K562 (cell line): ENCODE measurements at regions not wholly inside any gene's neighbourhood (a gene's known extent, or its start where the extent isn't known, plus 50 kb on each side); places are given as distances from the start of the nearest gene placed in this dataset.

Experiments used
- CGGBP1 ChIP-seq: fragments of 250-450 bp; sonication (Bioruptor Pico); IDR thresholded peaks from 2 replicates; pipeline ENCODE4 v1.9.0; 2021; ENCODE audit warnings: mild to moderate bottlenecking
- CREB5 ChIP-seq: fragments of 250-450 bp; sonication (Bioruptor Pico); IDR thresholded peaks from 2 replicates; pipeline ENCODE4 v1.5.0; 2020; ENCODE audit warnings: mild to moderate bottlenecking
- CTCF ChIP-seq, 3 experiments: IDR thresholded peaks in 2 of 3; conservative IDR thresholded peaks in 1 of 3; 2 replicates each; pipeline ENCODE4 v1.5.1; 2011 to 2012; ENCODE audit warnings: low read length in 3 of 3, mild to moderate bottlenecking in 3 of 3, control low read depth in 2 of 3, improper control_type of control experiment in 1 of 3, inconsistent platforms in 1 of 3, low read depth in 1 of 3, mixed read lengths in 1 of 3, moderate library complexity in 1 of 3; ENCODE audit not compliant: insufficient read depth in 2 of 3
- E2F6 ChIP-seq, 2 experiments: IDR thresholded peaks; 2 replicates each; pipeline ENCODE4 v1.6.1; 2011; ENCODE audit warnings: borderline replicate concordance in 1 of 2, control low read depth in 1 of 2, low read depth in 1 of 2, low read length in 1 of 2, mild to moderate bottlenecking in 1 of 2, mixed read lengths in 1 of 2, moderate library complexity in 1 of 2; ENCODE audit not compliant: insufficient read depth in 1 of 2, insufficient read length in 1 of 2, poor library complexity in 1 of 2, severe bottlenecking in 1 of 2; ENCODE audit errors: extremely low read depth in 1 of 2
- ID3 ChIP-seq, 2 experiments: fragments of 250-450 bp in 1 of 2; fragments of 450-650 bp in 1 of 2; sonication (Bioruptor Pico) in 1 of 2; IDR thresholded peaks; 2 replicates each; pipeline versions ENCODE4 v1.6.1 to v1.8.0; 2016 to 2021; ENCODE audit warnings: mild to moderate bottlenecking in 2 of 2, moderate library complexity in 2 of 2, missing compliant biosample characterization in 1 of 2, missing genetic modification characterization in 1 of 2
- MECOM ChIP-seq: fragments of 250-450 bp; sonication (Bioruptor Pico); IDR thresholded peaks from 2 replicates; pipeline ENCODE4 v1.8.0; 2022; ENCODE audit warnings: inconsistent platforms
- NCOR1 ChIP-seq: fragments of 450-650 bp; IDR thresholded peaks from 2 replicates; pipeline ENCODE4 v1.6.1; 2016; ENCODE audit warnings: mild to moderate bottlenecking, moderate library complexity
- PREB ChIP-seq: sonication (generic); formaldehyde crosslinking; IDR thresholded peaks from 2 replicates; pipeline ENCODE4 v1.8.1; 2023; ENCODE audit warnings: mild to moderate bottlenecking, missing genetic modification reagents
- ZNF3 ChIP-seq: fragments of 250-450 bp; sonication (Bioruptor Pico); IDR thresholded peaks from 2 replicates; pipeline ENCODE4 v1.5.0; 2021; ENCODE audit warnings: mild to moderate bottlenecking, moderate library complexity
- ZNF407 ChIP-seq: fragments of 450-650 bp; IDR thresholded peaks from 2 replicates; pipeline ENCODE4 v1.6.1; 2016; ENCODE audit warnings: low read depth

- no peak for TF ChIP-seq ZNF407
- TF ChIP-seq NCOR1: no peak
- TF ChIP-seq CREB5 (CRISPR knock-in tag): no peak
- no peak for TF ChIP-seq MECOM (CRISPR knock-in tag)
- TF ChIP-seq ZNF3 (CRISPR knock-in tag): no peak
- TF ChIP-seq ID3 (CRISPR knock-in tag; IDR thresholded peaks at IDR 0.05): no peak
- TF ChIP-seq ID3 (tag; IDR thresholded peaks at IDR 0.05): no peak
- 0 out of 6 replicates have a peak, but pooled peaks of 1 of the 3 experiments have one; percentile 21 for TF ChIP-seq CTCF (IDR thresholded peaks at IDR 0.05 in 2 of 3, conservative IDR thresholded peaks at IDR 0.05 in 1 of 3; ENCODE audit: insufficient read depth in 2 of 3, low read depth in 1 of 3, low read length in 3 of 3)
- TF ChIP-seq PREB: no peak
- TF ChIP-seq E2F6 (IDR thresholded peaks at IDR 0.05; ENCODE audit: borderline replicate concordance in 1 of 2, extremely low read depth in 1 of 2, insufficient read depth in 1 of 2, insufficient read length in 1 of 2, low read depth in 1 of 2, low read length in 1 of 2, poor library complexity in 1 of 2, severe bottlenecking in 1 of 2): peak in 1 of 2 experiments; percentile 32
- no peak for TF ChIP-seq CGGBP1 (CRISPR knock-in tag)
These were observed 234.2 kb upstream of the ADAMTS16 start (continued) for GRCh38 chr5:4905674-4906520.
